ENCODE measurements at regions not wholly inside any gene's neighbourhood (a gene's known extent, or its start where the extent isn't known, plus 50 kb on each side); places are given as distances from the start of the nearest gene placed in this dataset.
"Not testable (repeated sequence)": the region's sequence is repeated elsewhere in the genome, so short reads cannot be mapped to it uniquely, and the experiment has no call there.

- TF ChIP-seq CTCF (optimal IDR thresholded peaks at IDR 0.05 in 1 of 3, IDR thresholded peaks at IDR 0.05 in 1 of 3, conservative IDR thresholded peaks at IDR 0.05 in 1 of 3; ENCODE audit: extremely low read depth in 1 of 3, insufficient read depth in 2 of 3, low read length in 3 of 3); EZH2 (IDR thresholded peaks at IDR 0.05; ENCODE audit: low read length): not testable (repeated sequence)
Measured at GRCh38 chr20:51943326-51943725, 141.0 kb upstream of the SALL4 start.
